Tibial nerve (tissue), 4 donors: ENCODE measurements at regions not wholly inside any gene's neighbourhood (a gene's known extent, or its start where the extent isn't known, plus 50 kb on each side); places are given as distances from the start of the nearest gene placed in this dataset.

Experiments
- CTCF ChIP-seq, 5 experiments: fragments of 200-600 bp in 3 of 5; fragments of 450-650 bp in 2 of 5; sonication (generic) in 3 of 5; IDR thresholded peaks; one replicate each; pipeline ENCODE4 v1.5.1; 2016 to 2019; ENCODE audit warnings: antibody characterized with exemption in 5 of 5, mild to moderate bottlenecking in 3 of 5, moderate library complexity in 2 of 5
- EP300 ChIP-seq, 2 donors: sonication (generic); formaldehyde crosslinking; IDR thresholded peaks; one replicate each; pipeline ENCODE4 v1.6.1; 2017; ENCODE audit warnings: antibody characterized with exemption in 2 of 2, mild to moderate bottlenecking in 1 of 2

GRCh38 chr7:50856231-50856630 is 73.5 kb upstream of the GRB10 start:
- TF ChIP-seq CTCF (IDR thresholded peaks at IDR 0.05) (no peak), EP300 (IDR thresholded peaks at IDR 0.05) (no peak)
